Fibroblast of skin of abdomen (primary cell): ENCODE measurements at regions not wholly inside any gene's neighbourhood (a gene's known extent, or its start where the extent isn't known, plus 50 kb on each side); places are given as distances from the start of the nearest gene placed in this dataset.
A peak's percentile ranks its signal among the peaks of the same experiment; 100 is the strongest.
"Not testable (repeated sequence)": the region's sequence is repeated elsewhere in the genome, so short reads cannot be mapped to it uniquely, and the experiment has no call there.

ENCODE experiments used
- DNase-seq: peaks from one replicate; pipeline ENCODE4 v3.0.0-alpha.2; 2013

DNA sequence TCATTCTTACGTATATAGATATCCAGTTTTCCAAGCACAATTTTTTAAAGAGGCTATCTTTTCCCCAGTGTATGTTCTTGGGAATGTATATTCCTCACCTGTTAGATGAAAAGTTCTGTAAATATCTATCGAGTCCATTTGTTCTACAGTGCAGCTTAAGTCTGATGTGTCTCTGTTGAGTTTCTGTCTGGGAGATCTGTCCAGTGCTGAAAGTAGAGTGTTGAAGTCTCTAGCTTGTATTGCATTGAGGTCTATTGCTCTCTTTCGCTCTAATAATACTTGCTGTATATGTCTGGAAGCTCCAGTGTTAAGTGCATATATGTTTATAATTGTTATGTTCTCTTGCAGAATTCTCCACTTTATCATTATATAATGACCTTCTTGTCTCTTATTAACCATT lies 373.1 kb downstream of the PPARGC1A start:
- no peak for DNase-seq

DNA sequence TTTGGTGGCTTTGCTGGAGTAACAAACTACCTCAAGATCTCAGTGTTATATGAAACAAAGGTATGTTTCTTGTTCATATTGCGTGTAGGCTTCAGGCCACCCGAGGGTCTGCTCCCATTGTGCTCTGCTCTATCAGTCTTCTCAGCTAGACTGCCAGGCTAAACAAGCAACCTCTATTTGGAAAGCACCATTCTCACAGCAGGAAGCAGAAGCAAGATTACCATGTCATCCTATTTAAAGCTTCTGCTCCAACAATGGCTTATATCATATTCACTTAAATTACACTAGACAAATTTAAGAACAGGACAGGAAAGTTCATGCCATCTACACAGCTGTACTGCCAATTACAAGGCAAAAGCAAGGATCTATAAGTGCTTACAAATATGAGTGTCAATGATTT lies 385.8 kb downstream of the PPARGC1A start:
- DNase-seq: no peak

DNA sequence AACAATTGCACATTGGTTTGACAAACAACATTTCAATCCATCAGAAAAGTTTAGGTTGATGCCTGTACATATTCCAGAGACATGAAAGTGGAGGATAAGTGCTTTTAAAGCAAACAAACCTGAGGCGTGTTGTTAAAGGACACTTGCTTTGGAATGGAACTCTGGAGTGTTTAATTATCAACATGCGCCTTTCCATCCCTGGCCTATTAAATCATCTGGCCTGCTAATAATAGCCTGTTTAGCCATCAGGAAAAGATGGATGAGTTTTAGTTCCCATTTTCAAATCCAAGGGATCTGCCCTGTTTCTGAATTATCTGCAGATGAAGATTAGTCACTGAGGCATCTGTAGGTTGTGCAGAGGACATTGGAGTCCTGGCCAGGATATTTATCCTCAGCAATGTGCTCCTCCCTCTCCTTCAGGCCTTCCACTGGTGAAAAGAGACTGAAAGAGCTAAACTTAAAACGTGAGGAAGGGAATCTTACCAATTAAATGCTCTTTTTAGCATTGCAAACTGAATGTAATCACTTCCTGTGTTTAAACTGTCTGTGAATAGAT lies 388.9 kb downstream of the PPARGC1A start:
- no peak for DNase-seq

DNA sequence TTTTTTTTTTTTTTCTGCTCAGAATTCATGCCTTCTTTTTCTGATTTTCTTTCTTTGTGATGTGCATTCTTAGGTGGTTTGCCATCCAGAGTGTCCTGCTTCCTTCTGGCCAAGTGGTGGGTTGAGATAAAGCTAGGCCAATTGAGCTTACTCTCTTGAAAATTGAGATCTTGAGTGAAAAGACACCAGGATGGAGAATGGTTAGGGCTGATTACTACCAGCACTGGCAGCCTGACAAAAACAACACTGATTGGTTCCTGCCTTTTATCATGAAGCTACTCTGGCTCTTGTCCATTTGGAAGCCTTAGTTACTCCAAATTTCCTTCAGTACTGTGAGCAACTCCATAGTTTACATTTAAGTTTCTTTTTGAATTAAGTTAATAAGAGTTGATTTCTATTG lies 404.0 kb downstream of the PPARGC1A start:
- no peak for DNase-seq

DNA sequence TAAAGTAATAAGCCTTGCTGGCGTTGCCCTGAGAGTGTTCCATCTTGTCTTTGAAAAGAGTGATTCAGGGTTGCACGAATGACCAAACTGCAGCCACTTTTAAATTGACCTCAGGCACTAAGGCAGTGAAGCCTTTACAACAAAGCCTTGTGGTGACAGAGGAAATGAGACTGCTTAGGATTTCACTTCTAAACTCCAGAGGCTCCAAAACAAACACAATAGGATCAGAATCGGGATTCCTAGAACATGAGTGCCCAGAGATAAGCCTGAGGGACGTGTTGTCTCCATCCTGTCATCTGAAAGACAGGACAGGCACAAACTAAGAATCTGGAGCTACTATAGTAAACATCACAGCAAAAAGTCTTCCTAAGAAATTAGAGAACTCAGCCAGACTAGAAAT lies 405.2 kb downstream of the PPARGC1A start:
- no peak for DNase-seq

DNA sequence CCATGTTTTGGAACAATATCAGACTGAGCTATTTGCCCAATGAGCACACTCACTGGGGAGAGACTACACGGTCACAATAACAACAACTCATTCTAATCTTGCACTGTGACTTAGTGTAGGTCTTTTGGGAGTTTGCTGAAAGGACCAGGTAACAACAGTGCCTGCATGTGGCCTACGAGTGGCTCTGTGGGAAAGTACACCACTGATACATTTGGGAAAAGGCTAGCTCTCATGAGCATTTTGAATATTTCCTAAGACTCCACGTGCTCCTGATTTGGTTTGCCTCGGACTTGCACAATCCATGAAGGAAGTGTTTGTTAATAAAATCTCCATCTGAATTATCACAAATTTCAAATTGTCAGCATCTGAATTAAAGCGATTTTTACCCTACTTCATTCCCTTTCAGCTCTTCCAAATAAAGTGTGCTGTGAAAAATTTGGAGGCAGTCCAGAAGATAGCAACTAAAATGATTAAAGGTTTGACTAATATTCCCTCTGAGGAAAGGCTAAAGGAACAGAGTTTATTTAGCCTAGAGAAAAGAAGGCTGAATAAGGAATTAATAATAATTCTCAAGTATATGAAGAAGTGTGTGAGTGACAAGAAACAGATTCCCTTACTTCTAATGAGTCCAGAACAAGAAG lies 406.4 kb downstream of the PPARGC1A start:
- no peak for DNase-seq

DNA sequence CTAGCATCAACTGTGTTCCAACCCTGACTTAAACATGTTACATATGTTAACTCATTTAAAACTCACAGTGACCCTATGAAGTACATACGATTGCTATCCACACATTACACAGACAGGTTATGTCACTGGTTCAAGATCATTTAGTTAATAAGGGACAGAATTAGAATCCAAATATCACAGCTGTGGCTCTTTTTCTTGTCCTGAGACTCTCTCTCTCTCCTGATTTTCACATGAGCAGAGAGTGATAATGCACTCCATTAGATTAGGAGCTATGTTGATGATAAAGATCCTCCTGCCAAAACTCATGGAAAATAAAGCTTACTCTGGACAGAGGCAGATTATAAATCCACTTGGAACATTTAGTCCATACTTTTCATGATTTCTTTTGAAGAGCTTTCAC lies 408.3 kb downstream of the PPARGC1A start:
- DNase-seq: no peak

GRCh38 chr4:23477905-23478304 lies 411.9 kb downstream of the PPARGC1A start:
- DNase-seq: no peak

DNA sequence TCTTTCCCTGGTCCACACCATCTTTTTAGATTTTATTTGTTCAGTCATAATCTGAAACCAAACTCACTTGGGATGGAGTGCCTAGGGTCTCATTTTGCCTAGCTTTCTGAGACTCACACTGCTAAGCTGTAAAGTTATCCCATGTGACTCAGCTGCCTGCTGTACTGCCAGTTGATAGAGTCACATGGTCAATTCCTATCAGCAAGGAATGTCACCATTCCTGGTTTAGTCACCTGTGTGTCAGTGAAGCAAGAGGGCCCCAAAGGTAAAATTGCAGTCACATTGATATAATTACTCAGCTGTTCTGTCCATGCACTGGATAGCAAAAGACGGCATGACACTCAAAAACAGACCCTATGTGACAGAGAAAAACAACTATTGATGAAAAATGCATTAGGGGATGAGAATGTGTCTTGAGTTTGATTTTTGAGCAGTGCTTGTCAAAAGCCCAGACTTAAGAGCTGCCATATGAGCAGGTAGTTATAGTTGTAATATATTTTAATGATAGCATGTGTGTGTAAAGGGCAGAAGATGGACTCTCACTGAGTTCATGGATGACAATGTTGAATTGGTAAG lies 413.2 kb downstream of the PPARGC1A start:
- no peak for DNase-seq

GRCh38 chr4:23463071-23463470 lies 426.8 kb downstream of the PPARGC1A start:
- no peak for DNase-seq

- no peak for DNase-seq
Measured at GRCh38 chr4:23458054-23458453, 431.8 kb downstream of the PPARGC1A start.

DNA sequence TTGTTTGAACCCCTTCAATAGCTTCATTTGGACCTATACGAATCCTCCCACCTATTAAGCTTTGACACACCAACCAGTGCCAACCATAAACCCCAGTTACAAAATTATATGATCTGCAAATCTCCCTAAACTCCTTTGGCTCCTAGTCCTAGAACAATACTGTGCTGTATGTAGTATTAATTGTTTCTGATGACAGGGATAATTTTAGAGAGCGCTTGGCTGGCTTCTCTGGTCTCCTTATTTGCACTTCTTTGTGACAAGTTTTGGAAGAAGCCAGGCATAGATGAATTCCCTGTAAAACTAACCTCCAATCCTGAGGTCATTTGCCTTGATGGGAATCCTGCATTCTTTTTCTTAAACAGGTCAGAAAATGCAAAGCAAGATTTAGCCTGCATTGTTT lies 433.0 kb downstream of the PPARGC1A start:
- no peak for DNase-seq

GRCh38 chr4:23455456-23456158 lies 434.2 kb downstream of the PPARGC1A start:
- DNase-seq: peak; percentile 4

DNA sequence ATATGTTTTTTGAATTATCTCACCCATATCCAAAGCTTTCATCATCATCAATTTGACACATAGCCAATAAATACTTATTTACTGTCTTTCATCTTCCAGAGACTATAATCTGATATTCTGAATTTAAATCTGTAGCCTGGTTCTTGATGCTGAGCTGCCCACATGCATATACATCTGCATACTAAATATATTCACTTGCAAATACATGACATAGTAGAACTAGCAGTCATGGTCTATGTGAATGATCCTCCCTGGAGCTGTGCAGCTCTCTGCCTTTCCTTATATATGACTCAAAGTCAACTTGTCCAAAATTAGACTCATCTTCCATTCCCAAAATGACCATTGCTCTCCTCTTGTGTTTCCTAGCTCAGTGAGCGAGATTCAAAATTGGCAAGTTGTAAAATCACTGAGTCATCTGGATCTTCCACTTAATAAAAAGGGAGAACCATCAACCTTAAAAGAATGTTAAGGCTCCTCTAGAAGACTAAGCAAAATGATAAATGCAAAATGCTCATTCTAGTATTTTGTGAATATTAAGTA lies 448.2 kb downstream of the PPARGC1A start:
- DNase-seq: no peak

DNA sequence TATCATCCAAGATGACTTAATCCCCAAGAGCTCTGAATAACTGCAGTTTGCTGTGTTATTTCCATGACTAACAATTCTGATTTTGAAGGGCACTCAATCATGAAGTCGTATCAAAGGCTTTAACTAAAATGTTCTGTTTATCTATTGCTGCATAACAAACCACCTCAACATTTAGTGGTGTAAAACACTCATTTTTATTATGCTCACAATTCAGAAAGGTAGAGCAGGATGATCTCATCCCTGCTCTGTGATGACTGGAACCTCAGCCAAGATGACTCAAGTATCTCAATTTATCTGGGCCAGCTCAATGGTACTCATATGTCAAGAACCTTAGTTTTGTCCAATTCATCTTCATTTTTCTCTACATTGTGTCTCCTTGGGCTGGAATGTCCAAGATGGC lies 451.1 kb downstream of the PPARGC1A start:
- DNase-seq: no peak

DNA sequence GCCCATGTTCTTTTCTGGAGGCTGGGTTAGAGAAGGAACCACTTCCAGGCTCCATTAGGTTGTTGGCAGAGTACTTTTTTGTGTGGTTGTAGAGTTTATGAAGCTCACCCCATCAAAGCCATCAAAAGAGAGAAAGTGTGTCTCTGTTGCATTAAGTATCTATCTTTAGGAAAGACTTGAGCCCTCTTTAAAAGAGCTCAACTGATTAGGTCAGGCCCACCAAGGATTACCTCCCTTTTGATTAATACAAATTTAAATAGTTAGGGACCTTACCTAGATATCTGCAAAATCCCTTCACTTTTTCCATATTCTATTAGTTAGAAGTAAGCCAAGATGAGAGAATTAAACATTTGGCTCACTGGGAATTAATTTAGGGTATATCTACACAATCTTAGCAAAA lies 460.4 kb downstream of the PPARGC1A start:
- no peak for DNase-seq

DNA sequence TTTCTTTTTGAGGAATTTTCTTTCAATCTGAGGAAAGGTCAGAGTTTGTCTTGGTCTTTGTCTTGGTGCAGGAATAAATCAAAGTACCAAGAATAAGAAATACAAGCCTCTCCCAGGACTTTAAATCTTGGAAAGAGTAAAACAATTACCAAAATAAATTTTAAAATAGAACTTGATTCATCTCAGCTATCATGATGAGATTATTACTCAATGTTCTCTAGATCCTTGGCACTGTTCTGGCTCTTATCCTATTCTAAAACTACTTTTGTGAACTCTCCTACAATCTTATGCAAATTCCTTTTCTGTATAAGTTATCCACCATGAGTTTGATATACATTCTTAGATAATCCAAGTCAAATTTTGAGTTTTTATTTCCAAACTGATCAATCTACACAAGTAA lies 464.3 kb downstream of the PPARGC1A start:
- no peak for DNase-seq

- no peak for DNase-seq
Measured at GRCh38 chr4:23423540-23423939, 466.3 kb downstream of the PPARGC1A start.

- no peak for DNase-seq
Measured at GRCh38 chr4:23422878-23423277, 467.0 kb downstream of the PPARGC1A start.

- no peak for DNase-seq
Measured at GRCh38 chr4:23413631-23414030, 476.2 kb downstream of the PPARGC1A start.

DNA sequence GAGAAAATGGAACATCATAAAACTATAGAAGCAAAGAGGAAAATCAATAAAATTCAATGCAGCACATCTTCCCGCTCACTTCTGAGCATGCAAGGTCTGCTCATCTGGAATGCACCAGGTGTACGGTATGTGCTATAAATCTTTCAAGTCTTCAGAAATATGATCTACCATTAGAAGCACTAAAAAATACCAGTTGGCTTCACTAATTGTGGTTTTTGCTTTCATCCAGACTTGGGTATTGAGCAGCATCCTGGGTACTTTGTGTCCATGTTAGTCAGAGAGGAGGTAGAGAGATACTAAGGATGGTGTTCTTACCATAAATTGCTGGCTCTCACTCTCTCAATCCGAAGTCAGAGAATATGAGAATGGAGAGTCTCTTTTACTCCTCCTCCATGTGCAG lies 477.1 kb downstream of the PPARGC1A start:
- DNase-seq: no peak

DNA sequence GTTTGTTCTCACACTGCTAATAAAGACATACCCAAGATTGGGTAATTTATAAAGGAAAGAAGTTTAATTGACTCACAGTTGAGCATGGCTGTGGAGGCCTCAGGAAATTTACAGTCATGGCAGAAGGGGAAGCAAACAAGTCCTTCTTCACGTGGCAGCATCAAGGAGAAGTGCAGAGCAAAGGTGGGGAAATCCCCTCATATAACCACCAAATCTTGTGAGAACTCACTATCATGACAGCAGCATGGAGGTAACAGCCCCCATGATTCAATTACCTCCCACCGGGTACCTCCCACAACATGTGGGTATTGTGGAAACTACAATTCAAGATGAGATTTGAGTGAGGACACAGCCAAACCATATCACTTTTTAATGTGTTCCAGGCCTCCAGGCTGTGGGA lies 480.9 kb downstream of the PPARGC1A start:
- not testable (repeated sequence) for DNase-seq

DNA sequence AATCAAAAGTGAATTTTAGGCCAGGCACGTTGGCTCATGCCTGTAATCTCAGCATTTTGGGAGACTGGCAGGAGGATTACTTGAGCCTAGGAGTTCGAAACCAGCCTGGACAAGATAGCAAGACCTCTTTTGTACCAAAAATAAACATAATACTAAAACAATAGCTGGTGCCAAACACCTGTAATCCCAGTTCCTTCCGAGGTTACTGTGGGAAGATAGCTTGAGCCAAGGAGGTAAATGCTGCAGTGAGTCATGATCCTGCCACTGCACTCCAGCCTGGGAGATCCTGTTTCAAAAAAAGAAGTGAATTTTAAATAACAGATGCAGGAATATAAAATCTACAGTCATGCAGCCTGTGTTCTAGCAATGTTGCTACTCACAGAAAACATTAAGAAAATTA lies 488.3 kb downstream of the PPARGC1A start:
- DNase-seq: no peak
